GM12874 (cell line): ENCODE measurements at regions not wholly inside any gene's neighbourhood (a gene's known extent, or its start where the extent isn't known, plus 50 kb on each side); places are given as distances from the start of the nearest gene placed in this dataset.

Experiments
- CTCF ChIP-seq: IDR thresholded peaks from 2 replicates; pipeline ENCODE4 v1.5.1; 2011; ENCODE audit warnings: low read depth, mild to moderate bottlenecking, control low read depth, low read length, moderate library complexity; ENCODE audit not compliant: insufficient read depth

GRCh38 chr15:81897057-81897677 lies 148.7 kb downstream of the MEX3B start:
- TF ChIP-seq CTCF = no peak

GRCh38 chr15:81896356-81896755 lies 149.5 kb downstream of the MEX3B start:
- no peak for TF ChIP-seq CTCF

- no peak for TF ChIP-seq CTCF
Measured at GRCh38 chr15:81895723-81896122, 150.1 kb downstream of the MEX3B start.

GRCh38 chr15:81894061-81894460 lies 151.8 kb downstream of the MEX3B start:
- no peak for TF ChIP-seq CTCF

GRCh38 chr15:81893182-81893835 lies 152.5 kb downstream of the MEX3B start:
- no peak for TF ChIP-seq CTCF

GRCh38 chr15:81890496-81890895 lies 155.3 kb downstream of the MEX3B start:
- TF ChIP-seq CTCF = no peak

- no peak for TF ChIP-seq CTCF
Measured at GRCh38 chr15:81889485-81889881, 156.3 kb downstream of the MEX3B start.
